NCI-H1092 (cell line): ENCODE measurements at regions not wholly inside any gene's neighbourhood (a gene's known extent, or its start where the extent isn't known, plus 50 kb on each side); places are given as distances from the start of the nearest gene placed in this dataset.

Experiments
- DNase-seq: peaks from one replicate; lab custom pipeline; 2025; lab: John Stamatoyannopoulos, UW

DNA sequence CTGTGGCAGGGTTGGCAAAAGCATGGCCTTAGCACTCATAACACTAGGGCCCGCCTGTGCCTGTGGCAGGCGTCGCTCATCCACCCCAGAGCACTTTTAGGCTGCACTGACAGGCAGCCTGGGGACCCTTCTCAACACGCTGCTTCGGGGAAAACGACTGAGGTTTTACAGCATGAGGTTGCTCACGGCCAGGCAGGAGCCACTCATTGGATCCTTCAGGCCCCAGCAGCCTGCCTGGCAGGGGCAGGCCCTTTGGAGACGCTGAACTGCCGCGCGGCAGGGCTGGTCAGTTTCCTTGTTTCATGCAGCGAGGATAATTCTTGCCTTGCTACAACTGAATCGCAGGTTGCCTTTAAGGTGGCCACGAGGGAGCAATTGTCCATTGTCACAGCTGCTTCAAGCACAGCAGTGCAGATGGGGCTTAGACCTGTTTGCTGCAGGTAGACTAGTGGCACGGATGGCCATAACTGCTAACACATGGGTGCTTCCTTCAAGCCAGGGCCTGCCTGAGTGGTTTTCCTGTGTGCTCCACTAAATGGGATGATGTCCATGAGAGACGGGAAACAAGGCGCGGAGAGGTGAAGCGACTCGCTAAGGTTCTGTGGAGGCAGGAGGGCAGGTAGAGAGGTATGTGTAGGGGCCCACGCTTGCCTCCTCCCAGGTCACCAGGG is 49.9 kb upstream of the HS6ST1 start:
- no peak for DNase-seq

DNA sequence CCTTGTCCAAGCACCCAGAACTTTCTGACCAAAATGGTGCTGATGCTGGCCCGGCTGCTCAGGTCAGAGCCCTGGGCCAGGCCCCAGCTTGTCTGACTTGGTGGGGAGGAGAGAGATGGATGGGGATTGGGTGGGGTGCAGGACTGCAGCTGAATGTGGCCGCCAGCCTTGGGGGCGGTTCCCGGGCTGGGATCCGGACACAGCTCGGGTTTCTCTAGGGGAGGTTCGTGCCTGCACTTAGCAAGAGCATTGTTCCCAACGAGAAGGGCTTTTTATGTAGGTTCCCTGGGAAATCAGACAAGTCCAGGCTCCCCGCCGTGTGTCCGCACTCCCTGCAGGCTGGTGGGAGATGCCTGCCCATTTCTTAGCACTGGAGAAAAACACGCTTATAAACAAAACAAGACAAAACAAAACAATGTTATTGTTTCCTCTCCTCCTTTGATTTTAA is 50.5 kb upstream of the HS6ST1 start:
- no peak for DNase-seq

DNA sequence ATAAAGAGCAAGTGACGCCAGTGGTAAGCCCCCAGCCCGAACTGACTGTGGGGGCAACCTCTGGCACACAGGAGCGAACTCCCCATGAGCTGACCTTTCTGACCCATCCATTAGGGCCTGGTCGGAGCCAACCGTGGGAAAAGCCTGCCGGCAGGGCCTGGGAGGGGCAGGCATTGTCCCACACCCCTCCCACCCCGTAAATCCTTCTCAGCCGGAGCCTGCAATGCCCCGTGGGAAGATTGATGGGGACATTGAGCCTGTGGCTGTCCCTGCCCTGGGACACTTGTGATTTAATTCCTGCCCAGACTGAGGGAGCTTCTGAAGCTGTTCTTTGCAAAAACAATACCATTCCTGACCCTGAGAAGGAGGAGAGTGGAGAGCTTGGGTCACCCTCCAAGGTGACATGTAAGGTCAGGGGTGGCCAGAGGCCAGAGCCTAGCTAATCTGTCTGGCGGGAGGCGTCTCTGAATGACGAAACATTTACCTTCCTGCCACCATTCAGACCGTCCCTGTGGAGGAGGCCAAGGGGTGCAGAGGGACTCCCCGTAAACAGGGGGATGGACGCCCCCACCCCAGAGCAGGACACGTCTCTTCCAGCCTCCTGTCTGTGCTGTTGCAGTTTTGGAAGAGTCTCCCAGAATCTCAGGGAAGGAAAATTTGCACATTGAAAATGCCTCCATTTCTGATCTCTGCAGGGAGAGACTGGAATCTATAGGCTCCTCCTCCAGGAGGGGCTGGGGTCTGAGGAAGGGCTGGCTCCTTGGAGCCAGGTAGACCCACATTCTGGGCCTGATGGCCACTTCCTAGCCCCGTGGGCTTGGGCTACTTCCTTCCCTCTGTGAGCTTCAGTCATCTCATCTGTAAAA is 51.2 kb upstream of the HS6ST1 start:
- no peak for DNase-seq

DNA sequence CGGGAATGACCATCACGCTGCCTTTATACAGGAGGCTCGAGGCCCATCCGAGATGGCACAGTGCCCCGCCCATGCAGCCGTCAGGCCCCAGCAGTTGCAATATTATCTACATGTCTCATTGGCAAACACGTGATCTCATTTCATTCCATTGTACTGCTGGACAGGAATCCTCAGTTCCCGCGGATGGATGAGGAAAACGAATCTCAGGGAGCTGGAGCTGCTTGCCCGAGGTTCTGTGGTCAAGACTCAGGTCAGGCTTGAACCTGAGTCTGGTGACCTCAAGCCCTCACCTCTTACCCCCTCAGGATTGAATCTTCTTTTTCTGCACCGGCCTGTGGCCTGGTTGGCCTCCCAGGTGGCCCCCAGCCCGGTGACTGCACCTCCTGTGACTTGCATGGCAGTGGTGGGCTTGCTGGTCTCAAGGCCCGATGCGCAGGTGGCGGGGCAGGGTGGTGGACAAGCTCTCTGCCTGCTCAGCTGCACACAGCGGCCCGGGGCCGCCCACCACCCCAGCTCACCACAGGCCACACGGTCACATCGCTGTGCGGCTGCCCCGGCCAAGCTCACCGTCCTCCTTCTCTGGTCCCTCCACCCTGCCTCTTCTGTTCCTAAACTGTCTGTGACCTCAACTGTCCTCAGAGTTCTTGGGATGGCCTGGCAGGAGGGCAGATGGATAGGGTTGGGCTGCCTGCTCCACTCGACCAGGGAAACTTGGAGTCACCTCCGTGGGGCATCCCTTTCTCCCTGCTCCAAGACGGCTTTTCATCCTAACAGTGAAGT is 52.0 kb upstream of the HS6ST1 start:
- no peak for DNase-seq

DNA sequence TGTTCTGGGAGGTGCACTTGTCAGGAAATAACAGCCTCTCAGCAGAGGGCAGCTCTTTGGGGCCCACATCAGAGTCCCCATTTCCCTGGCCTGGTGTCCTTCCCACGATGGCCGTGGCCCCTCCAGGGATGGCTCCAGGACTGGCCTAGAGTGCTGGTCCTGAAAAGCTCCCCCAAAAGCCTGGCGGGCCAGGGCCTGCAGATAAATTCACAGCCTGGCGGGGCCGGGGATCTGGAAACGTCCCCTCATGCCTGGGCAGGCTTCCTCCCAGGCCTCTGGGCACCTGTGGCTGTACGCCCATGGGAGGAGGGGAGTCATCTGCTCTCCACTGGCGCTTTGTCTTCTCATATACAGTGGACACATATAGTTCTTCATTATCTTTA is 52.6 kb upstream of the HS6ST1 start:
- no peak for DNase-seq

DNA sequence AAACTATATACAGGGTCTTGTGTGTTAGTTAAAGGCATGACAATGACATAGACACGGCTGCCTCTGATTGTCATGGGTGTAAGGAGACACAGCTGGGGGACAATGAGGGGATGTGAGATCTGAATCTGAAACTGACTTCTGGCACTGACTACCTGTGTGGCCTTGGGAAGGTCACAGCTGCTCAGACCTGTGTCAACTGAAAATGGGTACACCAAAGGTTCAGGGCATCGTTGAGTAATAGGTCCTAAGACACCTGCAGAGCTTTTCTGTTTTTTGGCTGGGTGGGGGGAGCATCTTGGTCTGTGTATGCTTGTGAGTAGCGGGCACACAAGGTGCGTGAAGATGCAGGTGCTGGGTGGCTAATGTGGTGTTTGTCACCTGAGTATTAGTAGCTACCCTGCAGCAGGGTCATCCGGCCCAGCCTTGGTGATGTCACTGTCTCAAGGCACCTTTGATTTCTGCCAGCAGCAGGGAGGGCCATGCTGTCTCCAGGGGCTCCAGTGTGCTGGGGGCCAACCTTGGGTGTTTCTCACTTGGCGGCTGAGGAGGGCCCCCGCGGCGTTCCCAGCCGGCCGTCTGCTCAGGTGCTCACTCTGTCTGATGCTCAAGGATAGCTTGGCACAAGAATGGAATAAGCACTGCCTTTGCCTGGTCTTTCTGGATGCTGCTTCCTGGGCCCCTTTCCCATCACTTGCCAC is 53.1 kb upstream of the HS6ST1 start:
- no peak for DNase-seq

DNA sequence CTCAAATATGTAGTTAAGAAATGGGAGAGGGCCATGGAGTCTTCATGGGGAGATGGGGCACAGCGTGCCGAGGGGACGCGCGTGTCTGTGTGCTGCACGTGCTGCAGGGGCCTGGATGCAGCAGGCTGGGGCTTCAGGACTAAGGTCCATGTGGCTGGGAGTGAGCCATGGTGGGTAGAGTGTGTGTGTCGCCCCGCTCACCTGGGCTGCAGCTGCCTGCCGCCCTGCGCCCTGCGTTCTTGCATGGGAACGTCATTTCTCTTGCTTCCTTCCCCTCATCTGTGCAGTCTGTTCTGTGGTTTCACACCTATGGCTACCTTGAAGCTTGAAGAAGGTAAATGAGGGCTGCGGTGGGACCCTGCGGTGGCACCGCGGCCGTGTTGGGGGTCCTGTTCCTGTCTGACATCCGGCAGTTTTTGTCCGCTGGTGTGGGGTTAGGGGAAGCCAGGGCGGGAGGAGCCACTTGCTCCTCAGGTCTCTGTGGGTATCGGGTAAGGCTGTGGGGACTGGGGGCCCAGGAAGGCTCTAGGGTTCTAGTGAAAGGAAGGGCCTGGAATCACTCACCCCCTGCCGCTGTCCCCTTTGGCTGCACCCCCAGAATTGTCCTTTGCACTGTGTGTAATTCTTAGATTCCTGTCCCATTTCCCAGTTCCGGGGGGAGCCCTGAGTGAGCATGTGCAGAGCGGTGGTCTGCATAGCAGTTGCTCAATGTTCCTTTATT is 54.1 kb upstream of the HS6ST1 start:
- no peak for DNase-seq

DNA sequence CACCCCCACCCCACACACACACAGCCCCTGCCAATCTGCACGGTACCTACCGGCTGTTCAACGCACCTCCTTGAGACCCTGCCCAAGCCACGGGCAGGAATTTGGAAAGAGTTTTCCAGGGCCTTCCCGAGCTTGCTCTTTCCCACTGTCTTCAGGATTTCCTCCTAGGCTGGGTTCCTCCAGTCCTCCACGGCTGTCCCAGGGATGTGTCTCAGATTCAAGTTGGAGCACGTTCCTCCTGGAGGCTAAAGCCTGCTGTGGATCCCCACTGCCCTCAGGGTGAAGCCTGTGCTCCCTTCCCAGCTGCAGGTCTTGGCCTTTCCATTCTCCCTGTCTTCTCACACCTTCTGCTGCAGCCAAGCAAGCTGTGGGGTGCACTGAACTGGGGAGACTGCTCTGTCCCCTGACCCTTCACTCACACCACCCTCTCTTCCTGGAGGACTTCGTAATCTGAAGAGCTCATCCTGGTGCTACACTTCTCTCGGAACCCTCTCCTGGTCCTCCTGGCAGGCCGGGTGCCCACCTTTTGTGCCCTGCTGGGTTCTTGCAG is 54.9 kb upstream of the HS6ST1 start:
- no peak for DNase-seq

DNA sequence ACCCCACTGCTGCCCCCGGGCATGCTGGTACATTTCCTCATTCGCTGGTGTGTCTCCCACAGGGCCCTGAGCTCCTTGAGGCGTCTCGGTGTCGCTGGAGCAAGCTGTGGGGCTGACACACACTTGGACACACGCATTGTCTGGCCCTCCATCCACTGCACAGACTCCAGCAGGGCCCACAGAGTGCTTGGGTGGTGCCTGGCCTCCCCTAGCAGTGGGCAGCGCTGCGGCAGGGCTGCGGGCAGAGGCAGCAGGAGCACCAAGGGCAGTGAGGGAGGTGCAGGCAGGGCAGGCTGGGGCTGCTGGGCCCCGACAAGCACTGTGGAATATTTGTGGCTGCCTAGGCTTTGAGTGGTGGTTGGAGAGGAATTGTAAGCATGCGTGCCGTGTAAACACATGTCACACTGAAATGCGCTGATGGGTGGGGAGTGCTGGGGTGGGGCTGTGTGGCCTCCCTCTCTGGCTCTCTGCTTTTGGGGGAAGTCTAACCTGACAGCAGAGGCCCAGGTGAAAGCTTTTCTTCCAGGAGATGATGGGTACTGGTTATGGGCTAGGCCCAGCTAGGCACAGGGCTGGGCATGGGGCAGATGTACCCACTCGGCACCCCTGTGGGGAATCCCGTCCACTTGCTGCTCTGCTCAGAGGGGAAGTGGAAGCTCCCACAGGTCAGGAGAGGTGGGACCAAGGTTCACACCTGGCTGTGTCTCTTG is 55.5 kb upstream of the HS6ST1 start:
- DNase-seq = no peak

DNA sequence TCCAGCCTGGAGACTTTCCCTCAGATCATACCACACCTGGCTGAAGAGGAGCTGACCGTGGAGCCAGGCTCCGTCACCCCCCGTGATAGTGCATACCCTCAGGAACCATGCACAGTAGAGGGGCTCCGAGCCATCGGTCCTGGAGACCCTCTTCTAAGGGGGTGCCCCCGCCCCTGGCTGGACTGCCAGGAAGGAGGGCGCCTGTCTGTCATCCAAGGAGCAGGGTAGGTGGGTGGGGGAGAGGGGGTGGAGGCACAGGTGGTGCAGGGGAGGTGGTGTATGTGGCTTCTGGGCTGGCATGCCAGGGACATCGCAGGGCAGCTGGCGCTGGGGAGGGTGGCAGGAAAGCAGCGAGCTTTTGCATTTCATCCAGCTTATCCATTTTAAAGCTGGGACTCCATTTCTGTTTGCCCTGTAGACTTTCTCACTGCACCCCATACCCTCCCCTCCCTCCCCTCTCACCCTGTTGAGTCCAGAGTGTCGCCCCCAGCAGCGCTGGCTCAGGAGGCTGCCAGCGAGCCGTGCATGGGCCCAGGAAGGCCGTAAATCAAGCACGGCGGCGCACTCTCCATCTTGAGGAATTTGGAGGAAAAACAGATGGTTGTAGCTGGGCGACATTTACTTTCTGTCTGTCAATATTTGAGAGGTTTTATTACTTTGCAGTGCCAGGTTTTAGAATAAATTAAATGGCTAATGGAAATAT is 56.2 kb upstream of the HS6ST1 start:
- DNase-seq = no peak

DNA sequence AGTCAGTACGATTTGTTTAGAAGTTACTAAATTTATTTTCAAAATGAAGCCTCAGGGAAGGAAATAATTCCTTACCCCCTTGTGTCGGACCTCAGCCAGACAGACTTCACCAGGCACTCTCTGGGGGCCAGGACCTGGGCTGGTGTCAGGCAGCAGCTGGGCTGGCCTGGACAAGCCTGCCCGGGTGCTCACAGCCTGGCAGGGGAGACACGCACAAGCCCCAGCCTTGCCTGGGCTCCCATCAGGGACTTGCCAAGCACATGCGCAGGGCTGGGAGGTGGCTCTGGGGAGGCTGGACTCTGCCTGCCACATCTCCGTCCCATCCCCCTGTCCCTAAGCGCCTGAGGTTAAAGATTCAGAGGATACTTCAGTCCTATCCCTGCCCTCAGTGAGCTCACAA is 56.8 kb upstream of the HS6ST1 start:
- DNase-seq = no peak

DNA sequence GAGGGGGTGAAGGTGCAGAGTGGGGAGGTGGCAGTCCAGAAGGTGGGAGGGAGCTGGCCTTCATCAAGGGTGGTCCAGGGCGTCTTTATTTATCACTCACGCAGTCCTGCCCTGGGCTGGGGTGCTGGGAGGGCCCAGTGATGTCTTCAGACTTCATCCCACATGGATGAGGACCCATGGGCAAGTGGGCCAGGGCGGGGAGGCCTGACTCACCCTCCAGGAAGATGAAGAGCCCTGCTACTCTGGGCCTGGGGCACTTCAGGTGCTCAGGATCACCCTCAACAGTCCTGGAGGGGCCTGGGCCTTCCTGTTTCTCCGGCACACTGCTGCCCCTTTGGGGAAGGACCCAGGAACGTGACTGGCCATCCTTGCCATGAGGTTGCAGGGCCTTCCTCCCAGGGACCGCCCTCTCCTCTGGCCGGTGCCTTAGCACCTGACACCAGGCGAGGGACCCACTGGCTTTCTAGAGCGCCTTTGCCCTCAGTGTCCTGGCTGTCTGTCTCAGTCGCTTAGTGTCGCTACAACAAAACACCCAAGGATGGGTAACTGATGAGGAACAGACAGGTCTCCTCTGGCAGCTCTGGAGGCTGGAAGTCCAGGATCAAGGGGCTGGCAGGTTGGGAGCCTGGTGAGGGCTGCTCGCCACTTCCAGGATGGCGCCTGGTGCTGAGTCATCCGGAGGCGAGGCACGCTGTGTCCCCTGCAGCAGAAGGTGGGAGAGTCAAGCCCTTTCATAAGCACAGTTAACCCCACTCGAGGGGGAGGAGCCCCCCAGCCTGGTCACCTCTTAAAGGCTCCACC is 57.8 kb upstream of the HS6ST1 start:
- DNase-seq = no peak

DNA sequence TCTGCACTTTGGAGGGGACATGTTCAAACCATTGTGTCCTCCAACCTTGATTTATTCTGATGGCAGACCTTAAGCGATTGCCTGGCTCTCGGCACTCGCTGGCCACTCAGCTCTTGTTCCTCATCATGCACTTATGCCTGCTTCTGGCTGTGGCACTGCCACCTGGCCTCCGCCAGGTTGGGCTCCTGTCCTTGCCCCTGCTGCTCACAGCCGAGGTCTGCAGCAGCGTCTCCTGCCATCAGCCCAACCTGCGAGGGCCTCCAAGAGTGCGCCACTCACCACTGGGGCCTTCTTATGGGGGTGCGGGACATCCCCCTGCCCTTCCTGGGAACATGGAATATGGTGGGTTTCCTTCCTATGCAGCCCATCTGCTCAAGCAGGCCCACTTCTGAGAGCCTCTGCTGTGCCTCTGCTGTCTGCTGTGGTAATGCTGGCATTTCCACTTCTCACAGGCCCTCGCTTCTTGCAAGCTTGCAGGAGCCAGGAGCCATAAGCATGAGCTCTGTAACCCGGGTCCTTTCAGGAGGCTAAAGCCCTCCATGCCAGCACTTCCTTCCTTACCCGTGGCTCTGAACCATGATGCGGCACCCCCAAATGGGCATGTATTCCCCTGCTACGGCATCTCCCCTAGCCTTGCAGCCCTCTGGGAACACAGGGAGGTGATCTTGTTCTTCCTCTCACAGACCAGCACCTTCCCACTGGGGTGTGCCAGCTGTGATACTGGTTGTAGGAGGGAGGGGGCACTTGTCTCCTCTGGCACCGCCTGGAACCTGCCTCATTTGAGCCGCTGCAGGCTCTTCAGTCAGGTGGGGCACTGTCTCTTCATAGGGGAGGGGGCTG is 58.6 kb upstream of the HS6ST1 start:
- no peak for DNase-seq

DNA sequence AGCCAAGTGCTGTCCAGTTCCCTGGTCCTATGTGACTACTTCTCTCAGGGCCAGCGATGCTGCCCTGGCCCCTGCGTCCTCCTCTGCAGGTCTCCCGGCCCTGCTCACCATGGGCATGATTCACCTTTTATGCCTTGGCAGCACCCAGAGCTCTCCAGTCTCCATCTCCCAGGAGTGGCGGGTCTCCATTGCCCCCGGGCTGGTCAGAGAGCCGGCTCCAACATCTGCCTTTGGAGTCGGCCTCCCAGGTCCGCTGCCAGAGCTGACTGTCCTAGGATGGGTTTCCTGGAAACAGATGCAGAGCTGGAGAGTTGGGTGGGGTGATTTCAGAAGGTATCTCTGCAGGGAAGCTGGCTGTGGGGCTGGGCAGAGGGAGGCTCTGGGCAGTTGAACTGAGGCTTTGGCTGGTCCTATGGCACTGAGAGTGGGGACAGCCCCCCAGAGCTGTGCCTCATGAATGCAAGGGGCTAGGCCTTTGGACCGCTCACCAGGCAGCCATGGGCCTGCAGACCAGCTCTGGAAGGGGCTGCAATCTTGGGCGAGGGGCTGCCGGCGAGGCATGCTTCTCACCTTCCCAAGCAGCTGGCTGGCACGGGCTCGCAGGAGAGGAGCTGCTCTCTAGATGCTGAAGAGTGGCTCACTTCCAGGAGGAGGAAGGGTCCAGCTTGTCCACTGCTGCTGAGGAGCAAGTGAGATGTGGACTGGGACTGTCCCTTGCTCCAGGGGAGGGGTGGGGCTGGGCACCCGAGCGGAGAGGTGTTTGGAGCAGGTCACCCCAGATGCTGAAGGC is 59.8 kb upstream of the HS6ST1 start:
- no peak for DNase-seq

DNA sequence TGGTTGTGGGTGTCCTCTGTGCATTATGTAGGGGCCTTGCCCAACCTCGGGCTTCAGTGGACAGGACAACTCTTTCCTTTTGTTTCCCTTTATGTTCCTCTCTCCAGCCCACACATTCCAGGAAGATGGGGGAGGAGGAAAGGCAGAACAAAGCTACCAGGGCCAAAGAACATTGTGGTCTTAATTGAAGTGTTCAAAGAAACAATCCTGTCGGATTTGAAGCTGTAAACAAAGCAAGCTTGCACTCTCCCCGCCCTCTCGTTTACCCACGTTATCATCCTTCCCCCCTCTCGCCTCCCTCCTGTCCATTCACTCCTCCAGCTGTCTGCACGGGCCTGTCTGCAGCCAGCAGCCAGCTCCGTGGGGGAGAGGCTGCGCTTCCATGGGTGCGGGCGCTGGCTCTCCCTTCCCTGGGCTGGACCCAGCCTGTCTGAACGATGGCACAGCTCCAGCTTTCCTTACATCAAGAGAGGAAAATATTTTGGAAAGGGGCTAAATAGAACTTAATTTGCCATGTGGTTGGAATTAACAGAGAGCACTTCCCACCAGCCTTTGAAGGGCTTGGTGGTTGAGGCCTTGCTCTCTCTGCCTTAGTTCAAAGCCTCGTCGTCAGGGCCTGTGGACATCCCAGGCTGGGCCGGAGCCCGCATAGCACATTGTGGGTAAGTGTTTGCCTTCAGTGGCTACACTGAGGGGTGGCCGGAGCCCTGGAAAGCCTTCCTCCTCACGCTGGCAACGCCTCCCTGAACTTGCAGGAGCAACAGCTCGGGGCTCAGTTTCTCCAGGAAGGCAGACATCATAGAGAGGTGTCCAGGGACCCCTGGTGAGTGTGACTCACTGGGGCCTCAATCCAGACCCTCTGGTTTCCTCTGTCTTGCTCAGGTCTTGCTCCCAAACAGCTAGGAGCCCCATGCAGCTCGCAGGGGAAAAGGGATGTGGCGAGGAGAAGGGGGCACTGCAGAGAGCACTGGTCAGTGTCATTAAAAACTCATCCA is 60.6 kb upstream of the HS6ST1 start:
- no peak for DNase-seq
